Stomach (tissue), 4 donors: ENCODE measurements at regions not wholly inside any gene's neighbourhood (a gene's known extent, or its start where the extent isn't known, plus 50 kb on each side); places are given as distances from the start of the nearest gene placed in this dataset.

Experiments
- POLR2A ChIP-seq, 4 donors: fragments of 450-650 bp; IDR thresholded peaks; one replicate each; pipeline ENCODE4 v1.6.1; 2016; ENCODE audit warnings: antibody characterized with exemption in 4 of 4, control low read depth in 2 of 4, mild to moderate bottlenecking in 1 of 4, moderate library complexity in 1 of 4
- TF ChIP-seq, protein P1 (sequence below), 7 experiments: fragments of 450-650 bp in 4 of 7; fragments of 200-600 bp in 3 of 7; sonication (generic) in 3 of 7; IDR thresholded peaks; one replicate each; pipeline ENCODE4 v1.5.1; 2016 to 2019; ENCODE audit warnings: antibody characterized with exemption in 7 of 7, control low read depth in 2 of 7, mild to moderate bottlenecking in 1 of 7

- TF ChIP-seq, protein P1, sequence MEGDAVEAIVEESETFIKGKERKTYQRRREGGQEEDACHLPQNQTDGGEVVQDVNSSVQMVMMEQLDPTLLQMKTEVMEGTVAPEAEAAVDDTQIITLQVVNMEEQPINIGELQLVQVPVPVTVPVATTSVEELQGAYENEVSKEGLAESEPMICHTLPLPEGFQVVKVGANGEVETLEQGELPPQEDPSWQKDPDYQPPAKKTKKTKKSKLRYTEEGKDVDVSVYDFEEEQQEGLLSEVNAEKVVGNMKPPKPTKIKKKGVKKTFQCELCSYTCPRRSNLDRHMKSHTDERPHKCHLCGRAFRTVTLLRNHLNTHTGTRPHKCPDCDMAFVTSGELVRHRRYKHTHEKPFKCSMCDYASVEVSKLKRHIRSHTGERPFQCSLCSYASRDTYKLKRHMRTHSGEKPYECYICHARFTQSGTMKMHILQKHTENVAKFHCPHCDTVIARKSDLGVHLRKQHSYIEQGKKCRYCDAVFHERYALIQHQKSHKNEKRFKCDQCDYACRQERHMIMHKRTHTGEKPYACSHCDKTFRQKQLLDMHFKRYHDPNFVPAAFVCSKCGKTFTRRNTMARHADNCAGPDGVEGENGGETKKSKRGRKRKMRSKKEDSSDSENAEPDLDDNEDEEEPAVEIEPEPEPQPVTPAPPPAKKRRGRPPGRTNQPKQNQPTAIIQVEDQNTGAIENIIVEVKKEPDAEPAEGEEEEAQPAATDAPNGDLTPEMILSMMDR (IDR thresholded peaks at IDR 0.05) = no peak
- no peak for TF ChIP-seq POLR2A (IDR thresholded peaks at IDR 0.05)
Observed at GRCh38 chr2:19748711-19749506, 152.9 kb downstream of the TTC32 start.
